K562 (cell line): ENCODE measurements at regions not wholly inside any gene's neighbourhood (a gene's known extent, or its start where the extent isn't known, plus 50 kb on each side); places are given as distances from the start of the nearest gene placed in this dataset.

ENCODE experiments used
- EP300 ChIP-seq: IDR thresholded peaks from 2 replicates; pipeline ENCODE4 v1.6.1; 2012; ENCODE audit warnings: low read length, improper control_type of control experiment
- ETV6 ChIP-seq, 3 experiments: fragments of 150-350 bp in 1 of 3; sonication (generic) in 1 of 3; formaldehyde crosslinking in 1 of 3; IDR thresholded peaks; 2 replicates each; pipeline versions ENCODE4 v1.6.1 to v1.8.0; 2014 to 2022; ENCODE audit warnings: borderline replicate concordance in 2 of 3, low read depth in 2 of 3, antibody characterized with exemption in 1 of 3, low read length in 1 of 3, mild to moderate bottlenecking in 1 of 3, missing genetic modification reagents in 1 of 3
- EZH2 ChIP-seq: IDR thresholded peaks from 2 replicates; pipeline ENCODE4 v1.6.1; 2012; ENCODE audit warnings: low read depth, mild to moderate bottlenecking, inconsistent platforms, low read length, borderline replicate concordance
- MXI1 ChIP-seq: IDR thresholded peaks from 2 replicates; pipeline ENCODE4 v1.6.1; 2011; ENCODE audit warnings: low read depth, mild to moderate bottlenecking, improper control_type of control experiment, low read length
- NFXL1 ChIP-seq: fragments of 450-650 bp; formaldehyde crosslinking; IDR thresholded peaks from 2 replicates; pipeline ENCODE4 v1.4.0; 2021; ENCODE audit warnings: mild to moderate bottlenecking
- POLR2A ChIP-seq: fragments of 450-650 bp; conservative IDR thresholded peaks from 2 replicates; pipeline ENCODE4 v1.6.1; 2016
- SIN3A ChIP-seq, 2 experiments: fragments of 150-350 bp in 1 of 2; IDR thresholded peaks; 2 replicates each; pipeline ENCODE4 v1.6.1; 2011 to 2016; ENCODE audit warnings: borderline replicate concordance in 2 of 2, low read depth in 2 of 2, low read length in 2 of 2, mild to moderate bottlenecking in 2 of 2, moderate library complexity in 2 of 2; ENCODE audit not compliant: control insufficient read depth in 1 of 2
- SRF ChIP-seq, 2 experiments: fragments of 250-450, 450-650 bp in 1 of 2; sonication (Bioruptor Pico) in 1 of 2; sonication (generic) in 1 of 2; formaldehyde crosslinking; IDR thresholded peaks; 2 replicates each; pipeline versions ENCODE4 v1.5.0 to v1.5.1; 2020 to 2022; ENCODE audit warnings: mild to moderate bottlenecking in 1 of 2, missing genetic modification reagents in 1 of 2
- ZKSCAN8 ChIP-seq: fragments of 200-800 bp; sonication (Bioruptor generic); IDR thresholded peaks from 2 replicates; pipeline ENCODE4 v1.6.1; 2016; ENCODE audit warnings: missing genetic modification characterization, missing compliant biosample characterization

GRCh38 chr5:50595199-50595598 is 71.2 kb upstream of the PARP8 start:
- no peak for TF ChIP-seq EP300
- no peak for TF ChIP-seq POLR2A
- no peak for TF ChIP-seq ZKSCAN8 (CRISPR knock-in tag)
- TF ChIP-seq SRF (CRISPR knock-in tag; IDR thresholded peaks at IDR 0.05): no peak
- TF ChIP-seq MXI1: no peak
- TF ChIP-seq EZH2: no peak
- TF ChIP-seq ETV6 (IDR thresholded peaks at IDR 0.05; ENCODE audit: borderline replicate concordance in 1 of 2, low read depth in 2 of 2, low read length in 1 of 2): no peak
- no peak for TF ChIP-seq ETV6 (CRISPR knock-in tag; IDR thresholded peaks at IDR 0.05; ENCODE audit: borderline replicate concordance)
- no peak for TF ChIP-seq NFXL1 (CRISPR knock-in tag)
- no peak for TF ChIP-seq SIN3A (IDR thresholded peaks at IDR 0.05; ENCODE audit: borderline replicate concordance in 2 of 2, control insufficient read depth in 1 of 2, low read depth in 2 of 2, low read length in 2 of 2)
